ENCODE measurements at regions not wholly inside any gene's neighbourhood (a gene's known extent, or its start where the extent isn't known, plus 50 kb on each side); places are given as distances from the start of the nearest gene placed in this dataset.
"Not testable (repeated sequence)": the region's sequence is repeated elsewhere in the genome, so short reads cannot be mapped to it uniquely, and the experiment has no call there.

DNA sequence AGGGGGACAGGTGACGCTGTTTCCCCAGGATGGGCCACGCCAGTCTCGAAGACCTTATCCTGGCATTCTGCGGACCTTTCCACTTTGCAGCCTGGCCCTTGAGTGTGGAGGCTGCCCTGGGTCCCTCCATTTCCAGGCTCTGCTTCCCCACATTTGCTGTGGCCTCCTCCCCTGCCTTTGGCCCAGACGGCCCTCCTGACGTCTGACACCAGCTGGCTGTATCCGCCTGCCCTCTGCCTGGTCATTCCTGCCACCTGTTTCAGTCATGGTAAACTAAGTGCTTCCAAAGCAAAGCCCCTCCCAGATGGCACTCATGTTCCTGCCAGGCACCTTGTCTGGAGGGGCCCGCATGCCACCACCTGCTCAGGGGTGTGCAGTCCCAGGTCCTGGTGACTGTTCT is 95.1 kb downstream of the ASB1 start:
- no peak for DNase-seq

DNA sequence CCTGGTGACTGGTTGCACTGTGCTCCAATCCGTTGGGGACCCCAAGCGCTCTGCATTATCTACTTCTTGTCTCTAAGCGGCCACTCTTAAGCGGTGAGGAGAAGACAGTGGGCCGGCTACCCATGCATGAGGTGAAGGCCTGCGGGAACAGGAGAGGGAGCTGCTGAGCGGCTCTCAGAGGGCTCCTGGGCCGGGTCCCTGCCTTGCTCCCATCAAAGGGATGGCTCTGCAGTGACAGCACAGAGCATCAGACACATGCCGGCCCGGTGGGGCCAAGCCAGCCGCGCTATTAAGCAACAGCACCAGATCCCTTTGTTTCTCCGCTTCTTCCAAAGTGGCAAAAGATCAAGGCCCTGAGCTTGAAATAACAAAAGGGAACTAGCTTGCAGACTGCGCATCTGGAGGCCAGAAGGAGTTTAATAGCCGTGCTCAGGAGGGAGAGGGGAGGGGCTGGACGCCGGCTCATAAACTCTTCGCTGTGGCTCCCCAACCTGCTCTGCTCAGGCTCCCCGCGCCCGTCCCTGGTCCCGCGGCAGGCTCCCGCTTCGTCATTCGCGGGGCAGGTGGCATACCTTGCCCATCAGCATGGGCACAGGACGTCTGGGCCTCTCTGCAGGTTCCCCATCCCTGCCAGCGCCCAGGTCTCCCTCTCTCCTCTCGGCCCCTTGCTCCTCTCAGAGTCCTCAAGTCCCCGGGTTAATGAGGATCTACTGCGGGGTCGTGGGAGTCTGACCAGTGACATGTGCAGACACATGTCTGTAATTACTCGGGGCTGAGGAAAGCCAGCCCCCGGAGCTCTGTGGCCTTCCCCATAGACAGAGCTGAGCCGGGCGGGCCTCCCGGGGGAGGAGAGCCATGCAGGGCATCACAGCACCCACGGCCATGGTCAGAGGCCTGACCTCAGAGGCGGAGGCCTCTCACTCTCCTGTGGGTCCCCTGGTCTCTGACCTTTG is 96.7 kb downstream of the ASB1 start:
- DNase-seq: no peak

DNA sequence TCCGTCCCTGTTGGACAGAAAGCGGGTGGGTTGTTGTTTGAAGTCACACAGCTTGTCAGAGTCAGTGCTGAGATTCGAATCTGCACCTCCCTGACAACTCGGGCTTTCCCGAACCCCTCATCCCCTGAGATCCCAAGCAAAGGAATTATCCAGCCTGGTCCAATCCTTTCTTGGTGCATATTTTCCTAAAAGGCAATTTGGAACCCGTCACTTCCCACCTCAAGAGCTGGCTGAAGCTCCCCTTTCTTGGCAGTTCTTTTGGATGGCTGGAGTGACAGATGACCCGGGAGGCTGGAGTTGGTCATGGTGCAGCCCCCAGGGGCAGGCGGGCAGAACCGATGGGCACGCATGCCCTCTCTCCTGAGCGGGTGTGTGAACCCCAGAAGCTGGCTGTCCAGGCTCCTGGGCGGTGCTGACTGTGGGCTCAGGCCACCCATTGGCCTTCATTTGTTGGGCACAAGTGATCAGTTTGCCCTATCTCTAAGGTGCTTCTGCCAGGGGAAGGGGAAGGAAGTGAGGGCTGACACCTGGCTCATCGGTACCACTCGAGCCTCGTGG is 97.8 kb downstream of the ASB1 start:
- no peak for DNase-seq

DNA sequence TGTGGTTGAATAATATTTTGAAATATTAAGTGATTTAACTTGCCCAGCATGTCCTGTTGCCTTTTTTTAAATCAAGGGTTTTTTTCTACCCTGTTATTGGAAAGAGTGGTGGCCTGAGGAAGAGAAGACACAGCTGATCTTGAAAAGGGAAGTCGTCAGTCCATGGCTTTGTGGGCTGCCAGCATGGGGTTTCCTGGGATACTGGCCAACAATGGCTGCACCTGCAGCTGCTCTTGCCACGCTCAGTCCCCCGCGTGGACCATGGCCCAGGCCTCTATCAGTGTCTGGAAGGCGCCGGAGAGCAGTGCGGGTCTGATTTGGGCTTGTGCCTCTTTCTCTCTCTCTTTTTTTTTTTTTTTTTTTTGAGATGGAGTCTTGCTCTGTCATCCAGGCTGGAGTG is 99.3 kb downstream of the ASB1 start:
- DNase-seq: no peak

DNA sequence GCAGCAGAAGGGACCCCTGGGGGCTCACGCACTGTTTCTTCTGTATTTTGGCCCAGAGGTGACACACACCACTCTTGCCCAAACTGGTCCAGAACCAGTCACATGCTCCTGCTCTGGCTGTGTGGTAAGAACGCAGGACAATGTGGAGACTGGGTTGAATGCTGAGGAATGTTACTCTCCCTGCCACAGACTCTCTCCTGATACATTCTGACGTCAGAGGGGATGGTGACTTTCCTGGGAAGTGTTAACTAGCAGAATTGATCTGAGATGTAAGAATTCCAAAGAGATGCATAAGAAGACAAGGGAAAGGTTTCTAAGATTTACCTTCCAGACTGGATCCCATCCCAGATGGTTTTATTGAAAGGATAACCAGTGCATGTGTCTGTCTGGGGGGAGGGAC is 100.8 kb downstream of the ASB1 start:
- DNase-seq: no peak

DNA sequence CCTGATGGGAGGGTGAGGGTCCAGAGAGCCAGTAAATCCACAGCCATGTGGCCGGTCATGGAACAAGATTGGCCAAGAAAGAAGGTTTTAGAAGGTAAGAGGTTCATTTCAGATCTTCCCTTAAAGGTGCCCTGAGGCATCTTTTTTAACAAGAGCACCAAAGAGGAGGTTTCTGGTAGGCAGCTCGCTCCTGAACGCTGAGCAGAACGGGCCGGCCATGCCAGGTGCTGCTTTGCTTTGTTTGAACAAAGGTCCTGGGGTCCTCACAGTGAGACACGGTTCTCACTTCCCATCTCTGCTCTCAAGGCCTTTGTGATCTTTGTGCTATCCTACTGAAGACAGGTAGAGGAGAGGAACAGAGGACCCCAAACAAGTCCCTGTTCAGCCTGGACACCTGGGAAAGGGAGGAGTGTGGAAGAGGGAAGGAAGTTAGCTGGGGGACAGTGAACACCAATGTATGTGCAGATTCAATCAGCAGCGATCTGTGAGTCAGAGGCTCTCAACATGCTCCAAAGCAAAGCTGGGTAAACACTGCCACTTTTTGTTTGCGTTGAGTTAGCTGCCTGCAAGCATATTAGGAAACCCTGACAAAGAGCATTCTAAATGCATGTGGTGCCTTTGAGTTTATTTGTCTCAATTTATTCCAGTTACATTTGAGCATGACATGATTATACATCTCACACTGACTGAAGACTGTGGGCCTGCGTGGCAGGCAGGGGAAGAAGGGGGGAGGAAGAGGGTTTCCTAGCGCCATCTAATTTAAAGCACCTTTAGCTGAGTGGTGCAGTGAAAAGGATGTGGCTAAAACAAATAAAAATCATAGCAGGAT is 102.4 kb downstream of the ASB1 start:
- DNase-seq: no peak

DNA sequence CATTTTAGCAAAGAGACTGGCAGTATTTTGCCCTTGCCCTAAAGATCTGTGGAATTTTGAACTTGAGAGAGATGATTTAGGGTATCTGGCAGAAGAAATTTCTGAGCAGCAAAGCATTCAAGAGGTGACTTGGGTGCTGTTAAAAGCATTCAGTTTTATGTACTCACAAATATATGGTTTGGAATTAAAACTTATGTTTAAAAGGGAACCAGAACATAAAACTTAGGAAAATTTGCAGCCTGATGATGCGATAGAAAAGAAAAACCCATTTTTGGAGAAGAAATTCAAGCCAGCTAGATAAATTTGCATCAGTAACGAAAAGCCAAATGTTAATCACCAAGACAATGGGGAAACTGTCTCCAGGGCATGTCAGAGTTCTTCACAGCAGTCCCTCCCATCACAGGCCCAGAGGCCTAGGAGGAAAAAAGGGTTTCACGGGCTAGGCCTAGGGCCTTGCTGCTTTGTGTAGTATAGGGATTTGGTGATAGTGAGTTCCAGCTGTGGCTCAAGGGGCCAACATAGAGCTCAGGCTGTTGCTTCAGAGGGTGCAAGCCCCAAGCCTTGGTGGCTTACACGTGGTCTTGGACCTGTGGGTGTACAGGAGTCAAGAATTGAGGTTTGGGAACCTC is 104.4 kb downstream of the ASB1 start:
- not testable (repeated sequence) for DNase-seq

DNA sequence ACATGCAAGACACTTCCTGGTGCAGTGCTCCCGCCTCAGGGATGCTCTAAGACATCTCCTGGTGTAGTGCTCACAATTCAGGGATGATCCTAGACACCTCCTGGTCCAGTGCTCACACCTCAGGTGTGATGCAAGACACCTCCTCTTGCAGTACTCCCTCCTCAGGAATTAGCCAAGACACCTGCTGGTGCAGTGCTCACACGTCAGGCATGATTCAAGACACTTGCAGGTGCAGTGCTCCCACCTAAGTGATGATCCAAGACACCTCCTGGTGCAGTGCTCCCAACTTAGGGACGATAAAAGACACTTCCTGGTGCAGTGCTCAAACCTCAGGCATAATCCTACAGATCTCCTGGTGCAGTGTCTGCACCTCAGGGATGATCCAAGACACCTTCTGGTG is 117.0 kb downstream of the ASB1 start:
- DNase-seq: not testable (repeated sequence)

DNA sequence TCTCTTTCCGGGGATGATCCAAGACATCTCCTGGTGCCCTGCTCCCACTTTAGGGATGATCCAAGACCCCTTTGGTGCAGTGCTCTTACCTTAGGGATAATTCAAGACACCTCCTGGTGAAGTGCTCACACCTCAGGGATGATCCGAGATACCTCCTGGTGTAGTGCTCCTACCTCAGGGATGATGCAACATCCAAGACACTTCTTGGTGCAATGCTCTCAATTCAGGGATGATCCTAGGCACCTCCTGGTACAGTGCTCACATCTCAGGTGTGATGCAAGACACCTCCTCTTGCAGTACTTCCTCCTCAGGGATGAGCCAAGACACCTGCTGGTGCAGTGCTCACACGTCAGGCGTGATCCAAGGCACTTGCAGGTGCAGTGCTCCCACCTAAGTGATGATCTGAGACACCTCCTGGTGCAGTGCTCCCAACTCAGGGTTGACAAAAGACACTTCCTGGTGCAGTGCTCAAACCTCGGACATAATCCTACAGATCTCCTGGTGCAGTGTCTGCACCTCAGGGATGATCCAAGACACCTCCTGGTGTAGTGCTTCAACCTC is 122.3 kb downstream of the ASB1 start:
- no peak for DNase-seq

DNA sequence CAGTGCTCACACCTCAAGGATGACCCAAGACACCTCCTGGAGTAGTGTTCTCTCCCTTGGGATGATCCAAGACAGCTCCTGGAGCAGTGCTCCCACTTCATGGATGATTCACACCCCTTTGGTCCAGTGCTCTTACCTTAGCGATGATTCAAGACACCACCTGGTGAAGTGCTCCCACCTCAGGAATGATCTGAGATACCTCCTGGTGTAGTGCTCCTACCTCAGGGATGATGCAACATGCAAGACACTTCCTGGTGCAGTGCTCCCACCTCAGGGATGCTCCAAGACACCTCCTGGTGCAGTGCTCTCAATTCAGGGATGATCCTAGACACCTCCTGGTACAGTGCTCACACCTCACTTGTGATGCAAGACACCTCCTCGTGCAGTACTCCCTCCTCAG is 123.1 kb downstream of the ASB1 start:
- no peak for DNase-seq

DNA sequence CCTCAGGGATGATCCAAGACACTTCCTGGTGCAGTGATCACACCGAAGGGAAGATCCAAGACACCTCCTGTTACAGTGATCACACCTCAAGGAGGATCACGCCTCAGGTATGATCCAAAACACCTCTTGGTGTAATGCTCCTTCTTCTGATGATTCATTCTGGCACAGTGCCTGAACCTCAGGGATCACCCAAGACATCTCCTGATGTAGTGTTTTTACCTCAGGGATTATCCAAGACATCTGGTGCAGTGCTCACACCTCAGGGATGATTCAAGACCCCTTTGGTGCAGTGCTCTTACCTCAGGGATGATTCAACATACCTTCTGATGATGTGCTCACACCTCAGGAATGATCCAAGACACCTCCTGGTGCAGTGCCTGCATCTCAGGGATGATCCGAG is 124.4 kb downstream of the ASB1 start:
- DNase-seq: no peak

DNA sequence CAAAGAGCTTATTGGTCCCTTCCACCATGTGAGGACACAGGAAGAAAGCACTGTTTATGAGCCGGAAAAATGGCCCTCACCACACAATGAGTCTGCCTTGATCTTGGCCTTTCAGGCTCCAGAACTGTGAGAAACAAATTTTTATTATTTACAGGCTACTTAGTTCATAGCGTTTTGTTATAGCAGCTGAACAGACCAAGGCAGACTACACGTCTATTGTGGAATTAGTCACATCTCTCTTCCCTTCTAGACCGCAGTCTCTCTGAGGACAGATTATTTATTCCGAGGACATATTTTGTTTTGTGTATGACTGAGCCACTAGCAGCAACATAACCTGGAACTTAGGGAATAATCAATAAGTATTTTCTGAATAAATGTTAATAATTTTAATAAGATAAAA is 125.5 kb downstream of the ASB1 start:
- DNase-seq: no peak

DNA sequence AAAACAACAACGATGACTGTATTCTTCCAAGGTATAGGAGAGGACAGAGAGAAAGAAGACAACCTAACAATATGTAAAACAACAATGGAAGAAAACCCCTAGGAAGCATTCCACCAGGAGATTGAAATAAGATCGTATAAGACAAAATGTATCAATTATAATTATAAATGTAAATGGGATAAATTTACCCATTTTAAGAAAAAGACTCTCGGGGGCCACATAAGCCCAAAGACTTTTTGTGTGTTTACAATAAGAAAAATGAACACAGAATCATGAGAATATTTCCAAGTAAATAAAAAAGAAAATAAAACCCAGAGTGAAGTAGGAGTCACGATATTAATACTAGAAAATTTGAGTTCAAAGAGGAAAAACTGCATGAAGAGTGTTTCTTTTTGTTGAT is 126.4 kb downstream of the ASB1 start:
- DNase-seq: no peak

DNA sequence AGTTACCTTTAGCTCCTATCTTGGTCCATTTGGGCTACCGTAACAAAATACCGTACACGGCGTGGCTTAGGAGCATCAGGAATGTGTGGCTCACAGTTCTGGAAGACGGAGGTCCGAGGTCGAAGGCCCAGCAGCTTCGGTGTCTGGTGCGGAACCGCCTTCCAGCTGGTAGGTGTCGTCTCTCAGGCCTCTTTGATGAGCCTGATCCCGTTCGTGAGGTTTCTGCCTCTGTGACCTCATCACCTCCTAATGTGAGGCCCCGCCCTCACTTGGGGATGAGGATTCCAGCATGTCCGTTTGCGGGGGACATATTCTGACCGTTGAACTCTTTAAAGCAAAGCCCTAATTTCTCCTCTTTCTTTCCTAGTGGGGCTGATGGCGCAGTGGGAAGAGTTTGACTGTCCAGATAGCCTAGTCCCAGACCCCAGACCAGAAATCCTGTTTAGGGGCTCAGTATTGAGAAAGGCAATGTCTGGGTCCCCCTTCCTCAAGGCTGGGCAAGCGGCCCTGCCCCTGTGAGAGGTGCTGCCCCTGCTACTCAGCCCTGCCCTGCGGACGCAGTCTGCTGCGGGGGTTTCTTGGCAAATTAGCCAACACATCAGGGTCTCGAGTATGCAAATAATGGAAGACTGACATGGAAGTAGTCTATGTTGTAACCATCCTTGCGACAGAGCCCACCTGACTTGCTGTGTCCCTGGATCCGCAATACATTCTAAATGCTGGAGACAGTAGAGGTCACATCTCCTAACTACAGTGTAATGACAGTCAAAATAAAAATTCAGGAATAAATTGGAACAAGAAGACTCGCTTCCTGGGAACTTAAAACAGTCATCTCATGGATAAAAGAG is 128.0 kb downstream of the ASB1 start:
- DNase-seq: no peak

DNA sequence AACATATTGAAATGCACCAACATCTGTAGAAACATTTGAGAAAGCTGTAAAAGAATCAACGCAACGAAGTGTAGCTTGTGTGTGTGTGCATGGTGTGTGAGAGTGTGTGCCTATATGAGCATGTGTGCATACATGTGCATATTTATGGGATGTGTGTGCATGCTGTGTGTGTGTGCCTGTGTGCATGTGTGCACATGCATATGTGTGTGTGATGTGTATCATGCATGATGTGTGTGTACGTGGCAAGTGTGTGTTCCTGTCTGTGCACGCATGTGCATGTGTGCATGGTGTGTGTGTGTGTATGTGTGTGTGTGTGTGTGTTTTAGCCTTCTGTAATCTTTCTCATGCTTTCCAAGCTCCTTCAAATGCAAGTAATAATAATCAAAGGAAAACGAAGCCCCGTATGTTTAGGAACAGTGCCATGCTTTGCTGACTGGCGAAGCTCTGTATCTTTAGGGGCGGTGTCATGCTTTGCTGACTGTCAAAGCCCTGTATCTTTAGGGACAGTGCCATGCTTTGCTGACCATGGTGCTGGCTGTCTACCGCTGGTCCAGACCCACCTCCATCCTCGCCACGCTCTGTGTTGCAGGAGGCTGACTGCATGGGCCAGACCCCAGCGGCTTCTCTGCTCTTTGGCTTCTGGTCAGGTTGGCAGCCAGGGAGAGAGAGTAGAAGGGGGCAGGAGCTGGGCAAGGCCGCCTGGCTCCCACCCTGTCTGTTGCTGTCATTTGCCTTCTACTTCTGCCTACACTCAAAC is 129.2 kb downstream of the ASB1 start:
- no peak for DNase-seq

DNA sequence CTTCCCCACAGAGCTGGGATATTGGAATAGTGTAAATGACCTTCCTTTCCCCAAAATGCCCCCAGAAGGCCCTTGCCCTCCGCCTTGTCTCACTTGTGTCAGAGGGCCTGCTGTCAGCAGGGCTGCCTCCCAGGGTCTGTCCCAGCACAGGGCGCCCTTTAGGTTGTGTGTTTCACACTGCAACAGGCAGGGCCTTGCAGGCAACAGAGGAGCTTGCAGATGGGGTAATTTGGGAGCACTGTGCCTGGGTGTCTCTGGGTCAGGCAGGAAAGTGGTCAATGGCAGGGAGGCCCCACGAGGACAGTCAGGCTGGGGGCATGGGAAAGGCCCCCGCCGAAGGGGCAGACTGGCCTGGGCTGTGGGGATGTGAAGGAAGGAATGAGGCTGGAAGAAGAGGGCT is 130.7 kb downstream of the ASB1 start:
- no peak for DNase-seq

DNA sequence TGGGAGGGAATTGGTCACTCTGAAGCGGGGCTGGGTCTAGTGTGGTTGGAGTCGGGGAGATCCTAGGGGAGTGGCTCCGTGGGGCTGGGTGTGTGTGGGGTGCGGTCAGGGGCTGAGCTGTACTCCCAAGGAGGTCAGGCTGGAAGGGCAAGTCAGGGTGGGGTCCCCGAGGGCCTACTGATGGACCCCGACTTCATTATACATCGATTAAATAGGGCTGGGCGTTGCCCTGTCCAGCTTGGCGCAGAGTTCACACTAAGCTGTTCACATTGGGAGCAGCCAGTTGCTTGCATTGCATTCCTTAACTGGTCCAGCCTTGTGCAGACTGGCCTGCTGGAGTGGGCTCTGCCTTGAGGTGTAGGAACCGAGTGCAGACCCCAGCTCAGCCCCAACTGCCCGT is 131.2 kb downstream of the ASB1 start:
- no peak for DNase-seq

DNA sequence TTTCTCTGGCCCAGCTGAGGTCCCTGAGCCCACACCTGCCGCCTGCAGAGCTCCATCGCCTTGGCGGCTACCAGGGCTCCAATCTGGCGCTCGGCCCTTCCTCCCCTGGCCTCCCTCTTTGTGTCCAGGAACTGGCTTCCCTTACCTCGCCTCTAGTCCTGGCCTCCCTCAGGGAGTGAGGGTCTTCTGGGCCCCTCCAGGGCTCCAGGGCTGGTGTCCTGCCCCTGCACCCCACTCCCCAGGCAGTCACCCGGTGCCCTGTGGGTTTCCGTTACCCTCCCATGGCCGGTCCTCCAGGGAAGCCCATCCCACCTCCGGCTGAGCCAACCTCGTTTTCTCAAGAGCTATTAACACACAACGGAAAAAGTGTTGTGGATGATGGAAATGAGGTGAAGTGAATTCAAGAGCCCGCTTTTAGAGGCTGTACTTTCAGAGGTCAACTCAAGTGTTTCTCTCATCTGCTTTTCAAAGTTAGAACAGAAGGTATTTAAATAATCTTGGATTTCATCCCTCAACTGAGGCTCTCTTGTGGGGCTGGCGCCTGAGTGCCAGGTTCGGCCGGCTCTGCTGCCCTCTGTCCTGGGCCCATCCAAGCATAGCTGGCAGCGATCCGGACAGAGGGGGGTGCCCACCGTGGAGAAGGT is 131.9 kb downstream of the ASB1 start:
- DNase-seq: no peak

DNA sequence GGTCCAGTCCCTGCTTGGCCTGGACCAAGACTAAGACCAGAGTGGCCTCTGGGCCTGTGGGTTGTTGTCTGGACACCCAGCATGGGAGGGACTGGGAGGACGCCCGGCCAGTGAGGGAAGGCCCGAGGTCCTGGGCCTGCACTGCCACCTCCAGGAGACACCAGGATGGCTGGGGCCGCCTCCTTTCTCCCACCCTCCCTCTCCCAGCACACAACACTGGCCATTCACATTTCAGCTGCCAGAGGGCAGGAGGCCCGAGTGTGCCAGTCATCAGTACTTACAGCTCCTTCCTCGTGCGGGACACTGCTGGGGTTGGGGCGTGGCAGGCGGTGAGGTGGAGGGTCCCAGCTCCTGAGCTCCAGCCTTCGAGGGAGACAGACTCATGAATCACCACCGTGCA is 133.5 kb downstream of the ASB1 start:
- DNase-seq: no peak

DNA sequence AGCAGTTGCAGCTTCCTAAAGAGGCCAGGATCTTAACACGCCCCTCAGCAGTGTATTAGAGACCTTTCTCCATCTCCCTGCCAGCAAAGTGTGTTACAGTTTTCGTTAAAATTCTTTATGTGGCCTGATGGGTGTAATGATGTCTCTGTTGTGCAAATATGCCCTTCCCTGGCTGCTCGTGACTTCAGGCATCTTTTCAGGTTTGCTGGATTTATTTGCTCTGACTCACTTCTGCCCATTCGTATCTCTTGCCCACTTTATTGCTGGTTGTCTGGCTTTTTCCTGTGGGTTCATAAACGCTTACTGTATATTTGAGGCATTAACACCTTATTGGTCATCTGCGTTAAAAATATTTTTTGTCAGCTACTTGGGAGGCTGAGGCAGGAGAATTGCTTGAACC is 134.5 kb downstream of the ASB1 start:
- no peak for DNase-seq

DNA sequence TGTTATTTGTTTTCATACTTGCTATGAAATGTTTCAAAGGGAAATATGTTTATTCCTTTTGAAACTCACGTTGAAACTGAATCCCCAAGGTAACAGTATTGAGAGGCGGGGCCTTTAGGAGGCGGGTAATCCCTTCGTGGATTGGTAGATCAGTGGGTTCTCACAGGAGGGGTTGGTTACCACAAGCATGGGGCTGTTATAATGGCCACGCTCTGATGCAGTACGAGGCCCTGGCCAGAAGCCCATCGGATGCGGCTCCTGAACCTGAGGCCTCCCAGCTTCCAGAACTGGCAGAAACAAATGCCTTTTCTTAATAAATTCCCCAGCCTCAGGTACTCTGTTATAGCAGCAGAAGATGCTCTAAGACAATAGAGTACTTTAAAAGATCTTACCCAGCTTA is 135.7 kb downstream of the ASB1 start:
- no peak for DNase-seq
